Glomerular visceral epithelial cell (primary cell): ENCODE measurements at regions not wholly inside any gene's neighbourhood (a gene's known extent, or its start where the extent isn't known, plus 50 kb on each side); places are given as distances from the start of the nearest gene placed in this dataset.
A peak's percentile ranks its signal among the peaks of the same experiment; 100 is the strongest.
"Not testable (repeated sequence)": the region's sequence is repeated elsewhere in the genome, so short reads cannot be mapped to it uniquely, and the experiment has no call there.

Experiments used
- DNase-seq: peaks from one replicate; pipeline ENCODE4 v3.0.0-alpha.2; 2016; ENCODE audit errors: extremely low spot score

DNA sequence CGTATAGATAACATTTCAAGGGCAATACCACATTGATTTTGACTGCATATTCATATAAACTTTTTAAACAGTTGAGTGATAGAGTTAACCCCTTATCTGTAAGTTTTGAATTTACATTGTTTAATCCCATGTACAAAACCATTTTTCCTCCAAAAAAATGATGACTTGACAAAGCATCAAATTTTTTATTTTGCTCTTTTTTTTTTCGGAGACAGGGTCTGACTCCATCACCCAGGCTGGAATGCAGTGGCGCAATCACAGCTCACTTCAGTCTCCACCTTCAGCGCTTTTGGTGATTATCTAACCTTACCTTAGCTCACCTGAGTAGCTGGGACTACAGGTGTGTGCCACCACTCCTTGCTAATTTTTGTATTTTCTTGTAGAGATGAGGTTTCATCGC lies 1670.1 kb upstream of the CDH9 start:
- DNase-seq, result no peak

- DNase-seq, result peak; percentile 3
These were observed 1669.3 kb upstream of the CDH9 start for GRCh38 chr5:28707706-28708105.

DNA sequence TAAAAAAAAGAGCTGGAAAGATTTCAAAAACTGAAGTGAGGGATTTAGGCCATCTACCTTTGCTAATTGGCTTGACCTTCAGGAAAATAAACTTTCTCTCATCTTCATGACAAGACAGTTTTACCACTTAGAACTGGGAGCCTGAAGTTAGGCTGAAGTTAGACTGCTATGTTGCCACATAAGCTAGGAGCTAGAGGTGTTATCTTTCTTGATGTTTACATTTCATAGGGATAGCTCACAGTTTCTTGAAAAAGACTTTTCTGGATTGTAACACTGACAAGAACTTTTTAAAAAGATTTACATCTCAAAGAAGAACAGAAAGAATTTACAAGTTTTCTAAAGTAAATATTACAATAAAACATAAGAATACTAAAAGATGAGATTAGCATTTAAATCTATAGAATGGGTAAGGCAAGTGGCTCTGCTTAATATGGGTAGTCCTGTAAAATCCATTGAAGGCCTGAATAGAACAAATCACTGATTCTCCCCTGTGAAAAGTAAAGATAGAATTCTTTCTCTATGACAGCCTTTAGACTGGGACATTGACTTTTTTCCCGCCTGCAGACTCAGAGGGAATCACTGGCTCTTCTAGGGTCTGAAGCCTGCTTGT lies 1665.4 kb upstream of the CDH9 start:
- DNase-seq, result no peak

- no peak for DNase-seq
These were observed 1653.1 kb upstream of the CDH9 start for GRCh38 chr5:28691526-28691925.

DNA sequence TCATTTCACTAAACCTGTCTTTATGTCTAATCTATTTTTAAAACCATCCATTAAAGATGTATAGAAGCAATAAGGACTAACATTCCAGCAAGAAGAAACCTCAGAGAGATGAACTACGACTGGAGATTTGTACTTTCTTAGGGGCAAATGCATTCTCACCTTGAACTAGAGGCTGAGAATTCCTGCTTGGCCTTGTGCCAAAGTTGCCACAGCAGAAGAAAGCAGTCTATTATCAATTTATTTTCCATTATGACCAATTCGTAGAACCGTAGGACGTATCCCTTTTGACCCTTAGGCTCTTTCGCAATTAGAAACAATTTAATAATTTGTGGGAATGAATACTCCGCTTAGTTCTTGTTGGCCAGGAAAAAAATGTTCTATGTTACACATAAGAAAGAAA lies 1647.4 kb upstream of the CDH9 start:
- DNase-seq, result no peak

DNA sequence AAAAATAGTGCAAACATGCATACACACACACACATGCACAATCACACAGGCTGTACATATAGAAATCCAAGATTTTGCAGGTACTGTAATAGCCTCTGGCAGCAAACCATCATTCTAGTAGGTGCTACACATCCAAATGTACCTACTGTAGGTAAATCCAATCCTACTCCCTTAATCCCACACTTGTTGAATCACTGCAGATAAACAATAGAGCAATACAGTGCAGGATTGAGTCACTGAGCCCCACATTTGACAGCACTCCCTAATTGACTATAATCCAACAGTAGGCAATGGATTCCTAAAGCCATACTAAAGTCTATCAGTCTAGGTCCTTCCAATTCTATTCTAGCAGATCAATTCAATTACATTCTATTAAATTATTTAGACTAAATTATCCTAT lies 1640.5 kb upstream of the CDH9 start:
- DNase-seq, result no peak

GRCh38 chr5:28666110-28666509 lies 1627.7 kb upstream of the CDH9 start:
- DNase-seq, result no peak

- DNase-seq, result peak; percentile 11
These were observed 1609.7 kb upstream of the CDH9 start for GRCh38 chr5:28648108-28648507.

GRCh38 chr5:28632607-28633006 lies 1594.2 kb upstream of the CDH9 start:
- DNase-seq, result no peak

GRCh38 chr5:28603869-28604268 lies 1565.5 kb upstream of the CDH9 start:
- no peak for DNase-seq

DNA sequence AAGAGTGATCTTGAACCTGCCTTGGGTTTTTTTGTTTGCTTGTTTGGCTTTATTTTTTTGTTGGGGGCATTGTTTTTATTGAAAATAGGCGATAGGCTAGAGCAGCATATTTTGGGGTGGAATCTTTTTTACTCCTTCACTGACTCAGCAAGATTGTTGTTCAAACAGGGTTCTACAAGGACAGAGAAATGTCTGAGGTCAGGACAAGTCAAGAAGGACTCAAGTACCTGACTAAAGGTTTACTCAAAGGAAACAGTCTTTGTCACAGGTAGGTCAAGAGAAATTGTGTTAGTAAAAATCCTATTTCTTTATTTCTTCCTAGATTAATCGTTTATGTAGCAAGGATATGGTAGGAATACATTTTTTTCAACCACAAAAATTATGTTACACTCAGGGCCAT lies 1564.0 kb upstream of the CDH9 start:
- no peak for DNase-seq

DNA sequence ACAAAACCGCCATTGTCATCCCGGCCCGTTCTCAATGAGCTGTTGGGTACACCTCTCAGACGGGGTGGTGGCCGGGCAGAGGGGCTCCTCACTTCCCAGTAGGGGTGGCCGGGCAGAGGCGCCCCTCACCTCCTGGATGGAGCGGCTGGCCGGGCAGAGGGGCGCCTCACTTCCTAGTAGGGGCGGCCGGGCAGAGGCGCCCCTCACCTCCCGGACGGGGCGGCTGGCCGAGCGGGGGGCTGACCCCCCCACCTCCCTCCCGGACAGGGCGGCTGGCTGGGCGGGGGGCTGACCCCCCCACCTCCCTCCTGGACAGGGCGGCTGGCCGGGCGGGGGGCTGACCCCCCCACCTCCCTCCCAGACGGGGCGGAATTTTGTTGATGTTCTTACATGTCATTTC lies 1558.3 kb upstream of the CDH9 start:
- DNase-seq, result not testable (repeated sequence)

DNA sequence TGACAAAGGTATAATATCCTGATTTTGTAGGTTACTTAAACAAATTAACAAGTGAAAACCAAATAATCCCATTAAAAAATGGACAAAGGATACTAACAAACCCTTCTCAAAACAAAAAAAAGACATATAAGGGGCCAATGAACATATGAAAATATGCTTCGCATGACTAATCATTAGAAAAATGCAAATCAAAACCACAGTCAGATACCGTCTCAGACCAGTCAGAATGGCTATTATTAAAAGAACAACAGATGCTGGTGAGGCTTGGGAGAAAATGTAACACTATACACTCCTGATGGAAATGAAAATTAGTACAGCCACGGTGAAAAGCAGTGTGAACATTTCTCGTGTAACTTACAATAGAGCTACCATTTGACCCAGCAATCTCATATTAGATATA lies 1542.2 kb upstream of the CDH9 start:
- peak; percentile 30 for DNase-seq

GRCh38 chr5:28576022-28576421 lies 1537.6 kb upstream of the CDH9 start:
- peak; percentile 15 for DNase-seq

GRCh38 chr5:28575368-28575767 lies 1537.0 kb upstream of the CDH9 start:
- DNase-seq, result no peak

GRCh38 chr5:28574606-28575005 lies 1536.2 kb upstream of the CDH9 start:
- peak; percentile 9 for DNase-seq

DNA sequence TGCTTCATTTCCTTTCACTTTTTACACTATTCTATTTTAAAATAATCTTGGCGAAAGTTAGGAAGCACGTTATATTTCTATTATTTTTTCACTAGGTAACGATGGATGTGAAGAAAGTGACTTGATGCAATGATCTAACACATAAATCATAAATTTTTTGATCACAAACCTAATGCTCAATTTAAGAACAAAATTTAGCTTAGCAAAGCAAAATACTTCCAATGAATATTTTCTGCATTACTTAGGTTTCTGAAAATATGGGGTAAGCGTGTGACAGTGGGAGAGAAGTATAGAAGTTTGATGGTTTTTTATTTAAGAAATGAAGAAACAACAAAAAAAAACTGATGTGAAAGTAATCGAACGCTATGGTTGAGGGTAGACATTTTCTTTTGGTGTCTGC lies 1528.7 kb upstream of the CDH9 start:
- no peak for DNase-seq

DNA sequence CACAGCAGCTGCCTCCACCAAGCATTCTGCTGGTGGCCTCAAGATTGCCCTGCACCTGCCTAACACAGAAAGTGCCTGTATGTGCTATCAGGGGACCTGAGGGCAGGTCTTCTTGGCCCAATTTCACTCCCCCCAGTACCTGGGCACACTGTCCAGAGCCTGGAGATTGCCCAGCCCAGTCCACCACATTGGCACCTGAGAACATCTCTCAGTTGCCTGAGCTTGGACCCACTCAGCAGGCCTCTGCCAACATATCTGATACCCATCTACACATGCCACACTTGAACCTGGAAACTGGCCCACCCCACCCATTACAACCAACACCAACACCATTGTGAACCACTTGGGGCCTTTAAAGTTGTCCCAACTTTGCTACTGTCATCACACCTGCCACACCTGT lies 1523.1 kb upstream of the CDH9 start:
- no peak for DNase-seq

DNA sequence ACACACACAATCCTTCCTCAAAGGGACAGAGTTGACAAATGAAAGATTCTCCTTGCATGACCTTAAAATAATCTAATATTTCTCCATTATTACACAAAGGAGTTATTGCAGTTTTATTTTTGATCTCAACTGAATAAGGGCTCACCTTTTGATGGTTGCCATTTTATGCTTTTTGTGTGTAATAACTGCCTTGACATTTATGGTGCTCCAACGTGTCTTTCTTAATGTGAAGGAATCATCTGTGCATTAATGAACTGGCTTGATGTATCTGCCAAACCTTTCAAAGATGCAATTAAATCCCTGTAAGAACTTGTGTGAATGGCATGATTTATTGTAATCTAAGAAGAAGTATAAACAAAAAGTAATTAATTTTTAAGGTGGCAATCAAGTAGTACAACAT lies 1519.8 kb upstream of the CDH9 start:
- no peak for DNase-seq

DNA sequence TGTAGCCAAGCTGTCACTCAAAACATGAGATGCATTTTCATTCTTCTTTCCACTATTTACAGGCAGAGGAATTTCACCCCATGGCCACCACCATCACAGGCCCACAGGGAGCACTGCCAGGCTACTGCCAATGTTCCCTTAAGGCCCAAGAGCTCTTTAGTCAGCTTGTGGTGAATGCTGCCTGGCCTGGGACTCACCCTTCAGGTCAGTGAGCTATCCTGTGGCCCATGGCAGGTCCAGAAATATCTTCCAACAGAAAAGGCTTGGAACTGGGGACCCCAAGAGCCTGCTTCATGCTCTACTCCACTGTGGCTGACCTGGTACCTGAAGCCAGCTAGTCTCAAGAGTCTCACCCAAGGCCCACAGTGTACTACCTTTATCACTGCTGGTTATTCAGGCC lies 1518.7 kb upstream of the CDH9 start:
- no peak for DNase-seq

DNA sequence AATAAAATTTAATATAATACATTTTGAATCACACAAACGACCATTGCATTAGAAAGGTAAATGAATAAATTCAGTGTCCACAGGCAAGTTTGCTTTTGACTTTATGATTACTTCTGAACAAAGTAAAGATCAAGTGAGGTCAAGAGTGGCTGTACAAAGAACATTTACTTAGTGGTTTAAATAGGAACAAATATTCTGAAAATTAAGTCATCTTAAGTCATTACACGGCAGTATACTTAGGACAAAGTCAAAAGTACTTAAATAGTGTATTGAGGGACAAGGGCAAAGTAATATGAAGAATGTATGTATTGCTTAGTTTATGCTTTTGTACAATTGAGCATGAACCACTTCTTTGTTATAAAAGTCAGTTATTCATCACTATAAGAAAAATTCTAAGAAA lies 1511.2 kb upstream of the CDH9 start:
- no peak for DNase-seq

DNA sequence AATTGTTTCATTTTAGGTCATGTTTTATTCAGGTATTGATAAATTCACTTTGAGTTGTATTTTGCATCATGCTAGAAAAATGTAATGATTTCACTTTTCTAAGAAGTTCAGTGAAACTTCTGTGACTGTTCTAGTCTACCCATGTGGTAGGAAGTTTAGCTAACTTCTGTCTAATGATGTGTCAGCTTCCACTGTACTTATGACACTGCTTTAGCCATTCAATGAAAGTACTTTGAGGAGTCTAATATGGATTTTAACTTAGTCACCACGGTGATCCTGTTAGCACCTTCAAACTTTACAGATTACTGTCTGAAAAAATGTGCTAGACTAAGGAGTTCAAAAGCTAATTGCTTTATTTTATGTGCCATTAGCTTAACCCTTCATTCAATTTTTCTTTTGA lies 1510.5 kb upstream of the CDH9 start:
- no peak for DNase-seq

- DNase-seq, result no peak
These were observed 1506.1 kb upstream of the CDH9 start for GRCh38 chr5:28544501-28544900.

DNA sequence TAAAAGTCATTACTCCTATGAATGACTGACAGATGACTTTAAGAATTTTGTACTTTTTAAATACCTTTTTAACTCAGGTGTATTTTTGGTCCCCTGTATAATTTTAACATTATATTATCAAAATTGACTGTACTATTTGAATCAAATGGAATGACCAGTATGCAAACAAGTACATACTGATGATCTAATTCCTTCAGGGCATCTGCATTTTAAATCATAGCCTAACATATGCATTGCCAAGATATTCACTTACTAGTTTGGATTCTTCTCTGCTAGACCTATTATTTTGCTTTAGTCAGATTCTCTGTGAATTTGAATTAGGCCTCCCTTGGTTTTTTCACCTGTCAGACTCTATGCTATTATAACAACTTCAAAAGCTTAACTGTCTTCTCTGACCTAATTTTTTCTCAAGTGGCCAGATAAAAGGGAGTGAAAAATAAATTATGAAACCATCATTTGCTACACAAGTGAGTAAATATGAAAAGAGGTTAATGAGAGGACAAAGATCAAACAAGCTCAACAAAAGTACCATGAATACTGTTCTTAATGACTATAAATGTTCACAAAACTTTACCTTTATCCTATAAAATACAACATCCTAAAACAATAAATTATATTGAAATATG lies 1505.2 kb upstream of the CDH9 start:
- DNase-seq, result no peak
